ENCODE measurements at regions not wholly inside any gene's neighbourhood (a gene's known extent, or its start where the extent isn't known, plus 50 kb on each side); places are given as distances from the start of the nearest gene placed in this dataset.

DNA sequence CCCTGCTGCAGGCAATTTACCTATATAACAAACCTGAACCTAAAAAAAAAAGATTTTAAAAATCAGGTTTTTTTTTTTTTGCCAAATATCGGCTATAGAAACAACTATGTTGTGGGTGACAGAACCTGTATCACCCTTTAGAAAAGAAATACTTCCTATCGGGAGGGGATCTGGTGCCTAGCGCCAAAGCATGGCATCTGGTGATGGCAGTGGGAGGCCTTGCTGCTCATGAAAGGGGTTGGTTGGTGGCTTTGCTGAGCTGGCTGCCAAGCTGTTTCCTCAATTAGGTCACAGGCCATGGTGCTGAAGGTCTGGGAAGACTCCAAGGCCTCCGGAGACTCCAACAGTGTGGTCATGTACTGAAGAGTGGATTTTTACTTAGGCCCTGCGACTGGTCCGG, 328.5 kb downstream of the KLF5 start:
- TF ChIP-seq RFX5 (IDR thresholded peaks at IDR 0.05; ENCODE audit: low read depth, low read length) (no peak), FOS (IDR thresholded peaks at IDR 0.05; ENCODE audit: low read depth, low read length) (no peak), SMC3 (IDR thresholded peaks at IDR 0.05; ENCODE audit: low read depth, low read length) (no peak), MAZ (IDR thresholded peaks at IDR 0.05; ENCODE audit: borderline replicate concordance, low read depth, low read length) (no peak), POLR2A (IDR thresholded peaks at IDR 0.05; ENCODE audit: low read depth, low read length) (no peak), CHD1 (IDR thresholded peaks at IDR 0.05; ENCODE audit: low read depth, low read length) (no peak), CEBPB (IDR thresholded peaks at IDR 0.05; ENCODE audit: low read depth, low read length) (no peak), RCOR1 (IDR thresholded peaks at IDR 0.05; ENCODE audit: insufficient replicate concordance, low read length) (no peak), BHLHE40 (IDR thresholded peaks at IDR 0.05; ENCODE audit: low read depth, low read length) (no peak), MXI1 (IDR thresholded peaks at IDR 0.05; ENCODE audit: borderline replicate concordance, low read depth, low read length) (no peak), MAFK (IDR thresholded peaks at IDR 0.05; ENCODE audit: low read depth, low read length) (no peak), RAD21 (IDR thresholded peaks at IDR 0.05; ENCODE audit: low read length) (no peak)
- TF ChIP-seq, protein P1, sequence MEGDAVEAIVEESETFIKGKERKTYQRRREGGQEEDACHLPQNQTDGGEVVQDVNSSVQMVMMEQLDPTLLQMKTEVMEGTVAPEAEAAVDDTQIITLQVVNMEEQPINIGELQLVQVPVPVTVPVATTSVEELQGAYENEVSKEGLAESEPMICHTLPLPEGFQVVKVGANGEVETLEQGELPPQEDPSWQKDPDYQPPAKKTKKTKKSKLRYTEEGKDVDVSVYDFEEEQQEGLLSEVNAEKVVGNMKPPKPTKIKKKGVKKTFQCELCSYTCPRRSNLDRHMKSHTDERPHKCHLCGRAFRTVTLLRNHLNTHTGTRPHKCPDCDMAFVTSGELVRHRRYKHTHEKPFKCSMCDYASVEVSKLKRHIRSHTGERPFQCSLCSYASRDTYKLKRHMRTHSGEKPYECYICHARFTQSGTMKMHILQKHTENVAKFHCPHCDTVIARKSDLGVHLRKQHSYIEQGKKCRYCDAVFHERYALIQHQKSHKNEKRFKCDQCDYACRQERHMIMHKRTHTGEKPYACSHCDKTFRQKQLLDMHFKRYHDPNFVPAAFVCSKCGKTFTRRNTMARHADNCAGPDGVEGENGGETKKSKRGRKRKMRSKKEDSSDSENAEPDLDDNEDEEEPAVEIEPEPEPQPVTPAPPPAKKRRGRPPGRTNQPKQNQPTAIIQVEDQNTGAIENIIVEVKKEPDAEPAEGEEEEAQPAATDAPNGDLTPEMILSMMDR (conservative IDR thresholded peaks at IDR 0.05; ENCODE audit: low read depth, low read length), result no peak
- TF ChIP-seq, protein P2, sequence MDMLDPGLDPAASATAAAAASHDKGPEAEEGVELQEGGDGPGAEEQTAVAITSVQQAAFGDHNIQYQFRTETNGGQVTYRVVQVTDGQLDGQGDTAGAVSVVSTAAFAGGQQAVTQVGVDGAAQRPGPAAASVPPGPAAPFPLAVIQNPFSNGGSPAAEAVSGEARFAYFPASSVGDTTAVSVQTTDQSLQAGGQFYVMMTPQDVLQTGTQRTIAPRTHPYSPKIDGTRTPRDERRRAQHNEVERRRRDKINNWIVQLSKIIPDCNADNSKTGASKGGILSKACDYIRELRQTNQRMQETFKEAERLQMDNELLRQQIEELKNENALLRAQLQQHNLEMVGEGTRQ (IDR thresholded peaks at IDR 0.05; ENCODE audit: low read depth, low read length), result no peak
